ENCODE measurements at regions not wholly inside any gene's neighbourhood (a gene's known extent, or its start where the extent isn't known, plus 50 kb on each side); places are given as distances from the start of the nearest gene placed in this dataset.
"Not testable (repeated sequence)": the region's sequence is repeated elsewhere in the genome, so short reads cannot be mapped to it uniquely, and the experiment has no call there.

DNA sequence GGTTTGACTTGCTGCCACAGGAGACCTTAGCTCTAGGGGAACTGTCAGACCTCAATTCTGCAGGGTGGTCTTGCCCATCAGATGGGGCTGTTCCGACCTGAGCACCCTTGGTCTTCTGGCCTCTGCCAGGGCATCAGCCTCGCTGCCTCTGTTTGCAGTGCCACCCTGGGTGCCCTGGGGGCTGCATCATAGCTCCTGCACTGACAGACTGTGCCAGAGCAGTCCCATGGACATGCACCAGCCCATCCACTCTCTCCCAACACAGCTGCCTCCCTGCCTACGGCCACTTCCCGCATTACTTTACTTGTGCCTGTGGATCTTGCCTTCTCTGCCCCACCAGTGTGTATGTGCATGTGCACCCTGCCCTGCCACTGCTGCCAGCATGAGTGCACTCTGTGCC is 884.7 kb upstream of the ARRDC3 start:
- Histone ChIP-seq H3K27me3 (ENCODE audit: low read depth) (no peaks in the 10 kb centered on the region), H3K4me1 (no peaks in the 10 kb centered on the region), H3K9me3 (no peaks in the 10 kb centered on the region), H3K27ac (no peak overlapping the region), H3K4me3 (no peak overlapping the region), H3K36me3 (no peaks in the 10 kb centered on the region)
- intact Hi-C loops (cut with DNase I): no loop called here
- DNase-seq (no peak), ATAC-seq (peak in 1 of 2 donors; percentile 45)
- TF ChIP-seq CTCF (IDR thresholded peaks at IDR 0.05): no peak

DNA sequence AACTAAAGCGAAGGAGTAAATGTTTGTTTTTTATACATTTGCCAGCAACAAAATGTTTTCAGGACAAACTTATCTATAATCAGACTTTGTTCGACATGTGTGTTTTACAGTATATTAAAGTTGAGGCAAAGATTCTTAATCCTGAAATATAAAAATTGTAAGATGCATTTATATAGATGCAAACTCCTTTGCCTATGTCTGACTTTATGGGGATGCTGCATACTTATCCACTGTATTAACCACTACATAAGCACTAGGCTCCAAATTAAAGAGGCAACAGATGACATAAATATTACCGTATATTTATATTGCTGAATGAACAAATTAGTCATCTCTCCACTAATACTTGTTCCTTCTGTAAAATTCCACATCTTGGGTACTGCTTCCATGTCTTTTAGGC is 882.7 kb upstream of the ARRDC3 start:
- no peak for DNase-seq
- H3K36me3 ChIP-seq: no peaks in the 10 kb centered on the region
- no peak for ATAC-seq
- H3K4me1 ChIP-seq: no peaks in the 10 kb centered on the region
- no peaks in the 10 kb centered on the region for H3K27me3 ChIP-seq (ENCODE audit: low read depth)
- no peak overlapping the region for H3K27ac ChIP-seq
- no peak overlapping the region for H3K4me3 ChIP-seq
- no peaks in the 10 kb centered on the region for H3K9me3 ChIP-seq
- TF ChIP-seq CTCF (IDR thresholded peaks at IDR 0.05): no peak
- intact Hi-C loops (cut with DNase I): no loop called here

GRCh38 chr5:92255605-92256004 is 872.5 kb upstream of the ARRDC3 start:
- intact Hi-C loops (cut with DNase I); ATAC-seq; H3K36me3 ChIP-seq; H3K4me3 ChIP-seq; DNase-seq; H3K27me3 ChIP-seq (ENCODE audit: low read depth); H3K9me3 ChIP-seq; H3K4me1 ChIP-seq; H3K27ac ChIP-seq: not testable (repeated sequence)

- H3K4me1 ChIP-seq: no peaks in the 10 kb centered on the region
- H3K27me3 ChIP-seq (ENCODE audit: low read depth): no peaks in the 10 kb centered on the region
- TF ChIP-seq CTCF (IDR thresholded peaks at IDR 0.05): no peak
- H3K27ac ChIP-seq: no peak overlapping the region
- intact Hi-C loops (cut with DNase I): no loop called here
- DNase-seq: no peak
- peak in 1 of 2 donors; percentile 26 for ATAC-seq
- H3K9me3 ChIP-seq: no peaks in the 10 kb centered on the region
- no peak overlapping the region for H3K4me3 ChIP-seq
- H3K36me3 ChIP-seq: no peaks in the 10 kb centered on the region
Observed at GRCh38 chr5:92248518-92248917, 865.4 kb upstream of the ARRDC3 start.

- H3K36me3 ChIP-seq: no peaks in the 10 kb centered on the region
- H3K27ac ChIP-seq: no peak overlapping the region
- H3K4me3 ChIP-seq: no peak overlapping the region
- ATAC-seq (no peak), DNase-seq (no peak)
- intact Hi-C loops (cut with DNase I): no loop called here
- no peaks in the 10 kb centered on the region for H3K9me3 ChIP-seq
- H3K4me1 ChIP-seq: no peaks in the 10 kb centered on the region
- no peaks in the 10 kb centered on the region for H3K27me3 ChIP-seq (ENCODE audit: low read depth)
- no peak for TF ChIP-seq CTCF (IDR thresholded peaks at IDR 0.05)
Observed at GRCh38 chr5:92242170-92242569, 859.1 kb upstream of the ARRDC3 start.

- ATAC-seq: no peak
- Histone ChIP-seq H3K9me3 (no peaks in the 10 kb centered on the region), H3K4me1 (no peaks in the 10 kb centered on the region), H3K27ac (no peak overlapping the region), H3K36me3 (no peaks in the 10 kb centered on the region), H3K27me3 (ENCODE audit: low read depth) (no peaks in the 10 kb centered on the region), H3K4me3 (no peak overlapping the region)
- no peak for TF ChIP-seq CTCF (IDR thresholded peaks at IDR 0.05)
- no peak for DNase-seq
- intact Hi-C loops (cut with DNase I): no loop called here
Observed at GRCh38 chr5:92237896-92238295, 854.8 kb upstream of the ARRDC3 start.

Measured in lower lobe of right lung (tissue), 2 donors.